Bronchial epithelial cell (primary cell): ENCODE measurements at regions not wholly inside any gene's neighbourhood (a gene's known extent, or its start where the extent isn't known, plus 50 kb on each side); places are given as distances from the start of the nearest gene placed in this dataset.

ENCODE experiments used
- DNase-seq: peaks from one replicate; pipeline ENCODE4 v3.0.0-alpha.2; 2010; ENCODE audit warnings: low read depth
- FAIRE-seq: peaks from 2 replicates; lab custom pipeline; 2011; peaks lifted over from hg19 to GRCh38; lab: Jason Lieb, UNC
- H3K27me3 ChIP-seq: 2 replicates; pipeline ENCODE4 v1.5.1; 2011; ENCODE audit warnings: low read length; ENCODE audit not compliant: control insufficient read depth, insufficient read depth
- H3K36me3 ChIP-seq: 2 replicates; pipeline ENCODE4 v1.5.1; 2011; ENCODE audit warnings: low read length; ENCODE audit not compliant: control insufficient read depth, insufficient read depth
- H3K4me3 ChIP-seq: 2 replicates; pipeline ENCODE4 v1.5.1; 2011; ENCODE audit warnings: mild to moderate bottlenecking, low read depth, low read length, control low read depth
- CTCF ChIP-seq: IDR thresholded peaks from 2 replicates; pipeline ENCODE4 v1.5.1; 2011; ENCODE audit warnings: mild to moderate bottlenecking, moderate library complexity, low read length, control low read depth, inconsistent platforms; ENCODE audit not compliant: insufficient read depth, severe bottlenecking

DNA sequence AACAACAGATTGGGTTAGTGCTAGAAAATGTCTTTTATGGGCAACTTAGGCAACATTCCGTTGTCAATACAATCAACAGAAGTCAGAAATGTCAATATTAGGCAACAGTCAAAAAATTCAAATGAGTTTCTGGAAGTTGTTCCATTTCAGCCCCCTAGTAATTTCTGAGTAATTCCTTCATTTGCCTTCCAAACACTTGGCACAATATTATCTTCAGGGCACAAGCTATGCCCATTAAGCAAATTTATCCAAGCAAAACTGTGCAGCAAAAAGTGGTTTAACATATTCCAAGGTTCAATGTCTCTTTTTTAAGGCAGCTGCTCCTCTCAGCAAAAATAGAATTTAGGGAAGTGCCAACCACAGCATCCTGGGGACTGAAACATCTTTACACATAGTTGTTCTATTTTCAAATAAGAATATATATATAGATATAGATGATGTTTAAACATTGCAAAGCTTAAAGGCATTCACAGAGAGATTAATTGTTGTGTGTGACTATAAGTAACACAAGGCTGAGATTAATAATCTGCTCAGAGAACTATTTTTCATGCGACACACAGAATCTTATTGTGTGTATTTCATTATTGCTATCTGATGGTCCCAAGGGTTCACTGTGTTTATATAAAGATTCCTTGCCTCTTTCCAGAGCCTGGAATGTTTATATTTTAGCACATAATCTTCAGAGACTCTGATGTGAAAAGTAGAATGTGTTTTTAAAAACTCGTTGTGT, 75.2 kb upstream of the ADTRP start:
- no peak for FAIRE-seq
- no peak for DNase-seq
- no peak overlapping the region for H3K4me3 ChIP-seq
- H3K27me3 ChIP-seq = no peaks in the 10 kb centered on the region
- no peaks in the 10 kb centered on the region for H3K36me3 ChIP-seq
- no peak for TF ChIP-seq CTCF

GRCh38 chr6:11852061-11852651, 73.6 kb upstream of the ADTRP start:
- no peak for TF ChIP-seq CTCF
- Histone ChIP-seq H3K36me3 (no peaks in the 10 kb centered on the region), H3K27me3 (no peaks in the 10 kb centered on the region), H3K4me3 (no peak overlapping the region)
- DNase-seq = no peak
- no peak for FAIRE-seq

GRCh38 chr6:11851387-11851786, 72.8 kb upstream of the ADTRP start:
- Histone ChIP-seq H3K4me3 (no peak overlapping the region), H3K36me3 (no peaks in the 10 kb centered on the region), H3K27me3 (no peaks in the 10 kb centered on the region)
- no peak for TF ChIP-seq CTCF
- FAIRE-seq (no peak), DNase-seq (peak; percentile 44)

- no peak for TF ChIP-seq CTCF
- peak; percentile 29 for DNase-seq
- no peak for FAIRE-seq
- H3K27me3 ChIP-seq = no peaks in the 10 kb centered on the region
- H3K36me3 ChIP-seq = no peaks in the 10 kb centered on the region
- no peak overlapping the region for H3K4me3 ChIP-seq
Observed at GRCh38 chr6:11848852-11849731, 70.5 kb upstream of the ADTRP start.

DNA sequence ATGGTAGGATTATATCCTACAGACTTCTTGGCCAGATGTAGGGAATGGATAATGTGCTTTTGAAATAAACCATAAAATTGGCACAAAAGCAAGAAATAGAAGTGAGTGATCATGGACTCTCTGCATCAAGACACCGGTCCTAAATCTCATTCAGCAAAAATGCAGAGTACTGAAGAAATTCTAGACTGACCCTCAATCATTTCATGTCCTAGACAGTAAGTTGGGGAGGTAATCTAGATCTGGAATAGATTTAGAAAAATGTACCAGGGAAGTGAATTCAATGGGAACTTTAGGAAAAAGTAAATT, 69.7 kb upstream of the ADTRP start:
- Histone ChIP-seq H3K27me3 (no peaks in the 10 kb centered on the region), H3K4me3 (no peak overlapping the region), H3K36me3 (no peaks in the 10 kb centered on the region)
- DNase-seq (no peak), FAIRE-seq (no peak)
- no peak for TF ChIP-seq CTCF
